AG10803 (cell line): ENCODE measurements at regions not wholly inside any gene's neighbourhood (a gene's known extent, or its start where the extent isn't known, plus 50 kb on each side); places are given as distances from the start of the nearest gene placed in this dataset.
A peak's percentile ranks its signal among the peaks of the same experiment; 100 is the strongest.

ENCODE experiments used
- DNase-seq: peaks from one replicate; pipeline ENCODE4 v3.0.0; 2010; ENCODE audit warnings: low read depth
- H3K4me3 ChIP-seq: 2 replicates; pipeline ENCODE4 v1.5.1; 2011; ENCODE audit warnings: mild to moderate bottlenecking, low read length, control low read depth
- CTCF ChIP-seq: conservative IDR thresholded peaks from 2 replicates; pipeline ENCODE4 v1.5.1; 2011; ENCODE audit warnings: mild to moderate bottlenecking, low read length, control low read depth, inconsistent platforms

- peak; percentile 51 for DNase-seq
- no peak overlapping the region for H3K4me3 ChIP-seq
- no peak for TF ChIP-seq CTCF
These were observed 483.6 kb downstream of the INHBA start for GRCh38 chr7:41219276-41219675.

GRCh38 chr7:41217306-41217705, 485.6 kb downstream of the INHBA start:
- no peak for TF ChIP-seq CTCF
- H3K4me3 ChIP-seq: no peak overlapping the region
- DNase-seq: no peak

GRCh38 chr7:41207141-41207540, 495.7 kb downstream of the INHBA start:
- H3K4me3 ChIP-seq: no peak overlapping the region
- DNase-seq: no peak
- no peak for TF ChIP-seq CTCF

- no peak for TF ChIP-seq CTCF
- DNase-seq: no peak
- H3K4me3 ChIP-seq: no peak overlapping the region
These were observed 496.6 kb downstream of the INHBA start for GRCh38 chr7:41206267-41206666.

- DNase-seq: no peak
- TF ChIP-seq CTCF: no peak
- no peak overlapping the region for H3K4me3 ChIP-seq
These were observed 497.3 kb downstream of the INHBA start for GRCh38 chr7:41205600-41205999.

- no peak for DNase-seq
- H3K4me3 ChIP-seq: no peak overlapping the region
- TF ChIP-seq CTCF: no peak
These were observed 499.3 kb downstream of the INHBA start for GRCh38 chr7:41203542-41203941.

- no peak for TF ChIP-seq CTCF
- H3K4me3 ChIP-seq: no peak overlapping the region
- DNase-seq: no peak
These were observed 501.9 kb downstream of the INHBA start for GRCh38 chr7:41201021-41201420.
